Stomach (tissue), 4 donors: ENCODE measurements at regions not wholly inside any gene's neighbourhood (a gene's known extent, or its start where the extent isn't known, plus 50 kb on each side); places are given as distances from the start of the nearest gene placed in this dataset.

Experiments used
- EP300 ChIP-seq: sonication (generic); formaldehyde crosslinking; IDR thresholded peaks from one replicate; pipeline ENCODE4 v1.6.1; 2017; ENCODE audit warnings: antibody characterized with exemption
- POLR2A ChIP-seq, 4 donors: fragments of 450-650 bp; IDR thresholded peaks; one replicate each; pipeline ENCODE4 v1.6.1; 2016; ENCODE audit warnings: antibody characterized with exemption in 4 of 4, control low read depth in 2 of 4, mild to moderate bottlenecking in 1 of 4, moderate library complexity in 1 of 4
- POLR2AphosphoS5 ChIP-seq, 3 donors: sonication (generic); formaldehyde crosslinking; IDR thresholded peaks; one replicate each; pipeline ENCODE4 v1.6.1; 2016; ENCODE audit warnings: antibody characterized with exemption in 3 of 3
- TF ChIP-seq, protein P1 (sequence below), 7 experiments: fragments of 450-650 bp in 4 of 7; fragments of 200-600 bp in 3 of 7; sonication (generic) in 3 of 7; IDR thresholded peaks; one replicate each; pipeline ENCODE4 v1.5.1; 2016 to 2019; ENCODE audit warnings: antibody characterized with exemption in 7 of 7, control low read depth in 2 of 7, mild to moderate bottlenecking in 1 of 7

DNA sequence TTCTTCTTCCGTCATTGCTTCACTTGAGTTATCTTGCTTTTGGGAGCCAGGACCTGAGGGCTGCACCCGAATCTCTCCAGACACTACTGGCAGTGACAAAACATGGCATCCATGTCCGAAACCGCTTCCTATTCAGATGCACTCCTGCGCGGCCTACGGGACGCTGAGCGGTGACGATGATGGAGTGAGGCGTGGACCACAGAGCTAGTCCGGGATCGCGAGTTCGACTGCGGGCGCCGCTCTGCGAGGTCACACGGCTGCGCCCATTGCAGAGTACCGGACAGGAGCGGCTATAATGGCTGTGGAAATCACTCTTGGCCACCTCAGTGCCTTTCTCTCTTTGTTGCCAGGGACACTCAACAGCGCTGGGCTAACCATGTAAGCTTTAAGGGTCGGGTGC, 453.8 kb upstream of the CNTN5 start:
- TF ChIP-seq, protein P1, sequence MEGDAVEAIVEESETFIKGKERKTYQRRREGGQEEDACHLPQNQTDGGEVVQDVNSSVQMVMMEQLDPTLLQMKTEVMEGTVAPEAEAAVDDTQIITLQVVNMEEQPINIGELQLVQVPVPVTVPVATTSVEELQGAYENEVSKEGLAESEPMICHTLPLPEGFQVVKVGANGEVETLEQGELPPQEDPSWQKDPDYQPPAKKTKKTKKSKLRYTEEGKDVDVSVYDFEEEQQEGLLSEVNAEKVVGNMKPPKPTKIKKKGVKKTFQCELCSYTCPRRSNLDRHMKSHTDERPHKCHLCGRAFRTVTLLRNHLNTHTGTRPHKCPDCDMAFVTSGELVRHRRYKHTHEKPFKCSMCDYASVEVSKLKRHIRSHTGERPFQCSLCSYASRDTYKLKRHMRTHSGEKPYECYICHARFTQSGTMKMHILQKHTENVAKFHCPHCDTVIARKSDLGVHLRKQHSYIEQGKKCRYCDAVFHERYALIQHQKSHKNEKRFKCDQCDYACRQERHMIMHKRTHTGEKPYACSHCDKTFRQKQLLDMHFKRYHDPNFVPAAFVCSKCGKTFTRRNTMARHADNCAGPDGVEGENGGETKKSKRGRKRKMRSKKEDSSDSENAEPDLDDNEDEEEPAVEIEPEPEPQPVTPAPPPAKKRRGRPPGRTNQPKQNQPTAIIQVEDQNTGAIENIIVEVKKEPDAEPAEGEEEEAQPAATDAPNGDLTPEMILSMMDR (IDR thresholded peaks at IDR 0.05): no peak
- no peak for TF ChIP-seq EP300
- no peak for TF ChIP-seq POLR2AphosphoS5 (IDR thresholded peaks at IDR 0.05)
- no peak for TF ChIP-seq POLR2A (IDR thresholded peaks at IDR 0.05)
